Sigmoid colon (tissue), 6 donors: ENCODE measurements at regions not wholly inside any gene's neighbourhood (a gene's known extent, or its start where the extent isn't known, plus 50 kb on each side); places are given as distances from the start of the nearest gene placed in this dataset.

Experiments used
- DNase-seq: peaks from one replicate; pipeline ENCODE4 v3.0.0-alpha.2; 2019
- H3K27ac ChIP-seq, 4 donors: fragments of 200-600 bp; sonication (generic); one replicate each; pipeline ENCODE4 v1.5.1; 2016 to 2019; ENCODE audit warnings: mild to moderate bottlenecking in 1 of 4
- H3K27me3 ChIP-seq, 3 donors: fragments of 200-600 bp; sonication (generic); one replicate each; pipeline ENCODE4 v1.5.1; 2019; ENCODE audit warnings: mild to moderate bottlenecking in 1 of 3
- H3K36me3 ChIP-seq, 4 donors: fragments of 200-600 bp; sonication (generic); one replicate each; pipeline ENCODE4 v1.5.1; 2016 to 2019
- H3K4me1 ChIP-seq, 4 donors: fragments of 200-600 bp; sonication (generic); one replicate each; pipeline ENCODE4 v1.5.1; 2017 to 2019
- H3K4me3 ChIP-seq, 4 donors: fragments of 200-600 bp; sonication (generic); one replicate each; pipeline ENCODE4 v1.5.1; 2017 to 2019; ENCODE audit warnings: mild to moderate bottlenecking in 2 of 4, moderate library complexity in 1 of 4
- H3K9me3 ChIP-seq, 4 donors: fragments of 200-600 bp in 3 of 4; sonication (generic) in 3 of 4; one replicate each; pipeline versions ENCODE4 v1.5.1 to v1.6.1; 2013 to 2019
- CTCF ChIP-seq, 4 experiments: fragments of 450-650 bp in 3 of 4; fragments of 200-600 bp in 1 of 4; IDR thresholded peaks; one replicate each; pipeline ENCODE4 v1.5.1; 2016 to 2019; ENCODE audit warnings: antibody characterized with exemption in 4 of 4, mild to moderate bottlenecking in 3 of 4, moderate library complexity in 2 of 4
- EP300 ChIP-seq, 4 donors: sonication (generic); formaldehyde crosslinking; IDR thresholded peaks; one replicate each; pipeline ENCODE4 v1.6.1; 2017; ENCODE audit warnings: antibody characterized with exemption in 4 of 4
- POLR2A ChIP-seq, 2 donors: fragments of 450-650 bp; IDR thresholded peaks; one replicate each; pipeline ENCODE4 v1.6.1; 2016; ENCODE audit warnings: antibody characterized with exemption in 2 of 2, mild to moderate bottlenecking in 2 of 2, moderate library complexity in 2 of 2
- POLR2AphosphoS5 ChIP-seq, 4 donors: sonication (generic); formaldehyde crosslinking; IDR thresholded peaks; one replicate each; pipeline ENCODE4 v1.6.1; 2017; ENCODE audit warnings: antibody characterized with exemption in 4 of 4
- WGBS, 2 donors: extraction: QIAGEN DNeasy Blood & Tissue Kit; methylation state at CpG; one replicate each; pipeline ENCODE4 v1.1.7; 2013; 5-methylcytosine and 5-hydroxymethylcytosine counted together
- intact Hi-C: fragments of 100-400 bp; cut with DNase I; formaldehyde crosslinking; loops from one replicate; pipeline ENCODE4 v1.15.1; 2023
- donor health status: healthy with polysubstance abuse.
- donor health status: healthy.

- Histone ChIP-seq H3K27me3 (peaks cover 0 to 3% (median 0%) of the 10 kb centered on the region in 3 donors), H3K4me1 (no peaks in the 10 kb centered on the region), H3K27ac (no peak overlapping the region), H3K9me3 (no peaks in the 10 kb centered on the region), H3K4me3 (no peak overlapping the region), H3K36me3 (no peaks in the 10 kb centered on the region)
- no peak for DNase-seq
- intact Hi-C loops = no loop called here
- TF ChIP-seq CTCF (IDR thresholded peaks at IDR 0.05) = no peak
- TF ChIP-seq EP300 (IDR thresholded peaks at IDR 0.05) = no peak
- no peak for TF ChIP-seq POLR2AphosphoS5 (IDR thresholded peaks at IDR 0.05)
- TF ChIP-seq POLR2A (IDR thresholded peaks at IDR 0.05) = no peak
- WGBS, 2 donors = 35 to 71% methylated on average over 13 of the region's 13 CpGs
Observed at GRCh38 chr2:45224321-45224992, 215.2 kb upstream of the SIX2 start.

- WGBS, 2 donors = 87% methylated on average over 8 of the region's 8 CpGs
- peaks cover 0 to 3% (median 0%) of the 10 kb centered on the region in 3 donors for H3K27me3 ChIP-seq
- DNase-seq = no peak
- H3K36me3 ChIP-seq = no peaks in the 10 kb centered on the region
- no peaks in the 10 kb centered on the region for H3K9me3 ChIP-seq
- no peak for TF ChIP-seq POLR2A (IDR thresholded peaks at IDR 0.05)
- no peak for TF ChIP-seq CTCF (IDR thresholded peaks at IDR 0.05)
- TF ChIP-seq POLR2AphosphoS5 (IDR thresholded peaks at IDR 0.05) = no peak
- no peak for TF ChIP-seq EP300 (IDR thresholded peaks at IDR 0.05)
- no peak overlapping the region for H3K27ac ChIP-seq
- intact Hi-C loops = no loop called here
- no peaks in the 10 kb centered on the region for H3K4me1 ChIP-seq
- no peak overlapping the region for H3K4me3 ChIP-seq
Observed at GRCh38 chr2:45223531-45223930, 214.3 kb upstream of the SIX2 start.

- DNase-seq = no peak
- H3K27me3 ChIP-seq = peaks cover 0 to 3% (median 0%) of the 10 kb centered on the region in 3 donors
- H3K27ac ChIP-seq = no peak overlapping the region
- WGBS, 2 donors = 13 to 53% methylated on average over 8 of the region's 8 CpGs
- no peak for TF ChIP-seq CTCF (IDR thresholded peaks at IDR 0.05)
- no peak for TF ChIP-seq POLR2A (IDR thresholded peaks at IDR 0.05)
- TF ChIP-seq POLR2AphosphoS5 (IDR thresholded peaks at IDR 0.05) = no peak
- no peak for TF ChIP-seq EP300 (IDR thresholded peaks at IDR 0.05)
- H3K9me3 ChIP-seq = no peaks in the 10 kb centered on the region
- H3K4me3 ChIP-seq = no peak overlapping the region
- no peaks in the 10 kb centered on the region for H3K4me1 ChIP-seq
- H3K36me3 ChIP-seq = no peaks in the 10 kb centered on the region
- intact Hi-C loops = no loop called here
Observed at GRCh38 chr2:45220227-45220626, 211.0 kb upstream of the SIX2 start.

- no peaks in the 10 kb centered on the region for H3K4me1 ChIP-seq
- no peak for DNase-seq
- WGBS, 2 donors = 48 to 50% methylated on average over 3 of the region's 3 CpGs
- peaks cover 0 to 3% (median 0%) of the 10 kb centered on the region in 3 donors for H3K27me3 ChIP-seq
- no peak overlapping the region for H3K4me3 ChIP-seq
- no peak for TF ChIP-seq POLR2AphosphoS5 (IDR thresholded peaks at IDR 0.05)
- TF ChIP-seq POLR2A (IDR thresholded peaks at IDR 0.05) = no peak
- no peak for TF ChIP-seq CTCF (IDR thresholded peaks at IDR 0.05)
- TF ChIP-seq EP300 (IDR thresholded peaks at IDR 0.05) = no peak
- H3K36me3 ChIP-seq = no peaks in the 10 kb centered on the region
- no peak overlapping the region for H3K27ac ChIP-seq
- no peaks in the 10 kb centered on the region for H3K9me3 ChIP-seq
- intact Hi-C loops = loop anchor here (5.0 kb wide), 1 partner anchor 63 kb away; no protein-coding TSS in a partner anchor
Observed at GRCh38 chr2:45218931-45219339, 209.7 kb upstream of the SIX2 start.

GRCh38 chr2:45218297-45218696 is 209.0 kb upstream of the SIX2 start:
- Histone ChIP-seq H3K4me3 (no peak overlapping the region), H3K27me3 (peaks cover 0 to 3% (median 0%) of the 10 kb centered on the region in 3 donors), H3K4me1 (no peaks in the 10 kb centered on the region), H3K36me3 (no peaks in the 10 kb centered on the region), H3K27ac (no peak overlapping the region), H3K9me3 (no peaks in the 10 kb centered on the region)
- DNase-seq = no peak
- intact Hi-C loops = loop anchor here (5.0 kb wide), 1 partner anchor 64 kb away; no protein-coding TSS in a partner anchor
- TF ChIP-seq POLR2A (IDR thresholded peaks at IDR 0.05) (no peak), CTCF (IDR thresholded peaks at IDR 0.05) (no peak)
- 85 to 97% methylated on average over 3 of the region's 3 CpGs for WGBS, 2 donors
